ENCODE measurements at regions not wholly inside any gene's neighbourhood (a gene's known extent, or its start where the extent isn't known, plus 50 kb on each side); places are given as distances from the start of the nearest gene placed in this dataset.
"Not testable (repeated sequence)": the region's sequence is repeated elsewhere in the genome, so short reads cannot be mapped to it uniquely, and the experiment has no call there.

- Mint-ChIP-seq H3K27me3 (peaks cover 17% of the 10 kb centered on the region), H3K27ac (no peak overlapping the region), H3K36me3 (ENCODE audit: low read depth) (no peaks in the 10 kb centered on the region), H3K4me1 (ENCODE audit: low read depth) (no peaks in the 10 kb centered on the region), H3K9me3 (no peaks in the 10 kb centered on the region), H3K4me3 (no peak overlapping the region)
- ATAC-seq (ENCODE audit: poor library complexity) (no peak), DNase-seq (no peak)
- Histone ChIP-seq H3K9me3 (ENCODE audit: control insufficient read depth in 1 of 2, insufficient read depth in 1 of 2, low read length in 2 of 2) (peaks cover 0 to 10% of the 10 kb centered on the region in 2 experiments), H3K36me3 (ENCODE audit: insufficient read depth, low read length) (no peaks in the 10 kb centered on the region), H3K4me3 (ENCODE audit: low read length) (no peak overlapping the region), H3K4me1 (ENCODE audit: insufficient read depth, low read length) (no peaks in the 10 kb centered on the region), H3K27ac (ENCODE audit: low read depth in 1 of 2, low read length in 2 of 2) (no peak overlapping the region), H3K27me3 (ENCODE audit: control insufficient read depth in 1 of 2, insufficient read depth in 2 of 2, low read length in 2 of 2) (peaks cover 9 to 11% of the 10 kb centered on the region in 2 experiments)
- POLR2A ChIA-PET = no interaction called here
- TF ChIP-seq, protein P1, sequence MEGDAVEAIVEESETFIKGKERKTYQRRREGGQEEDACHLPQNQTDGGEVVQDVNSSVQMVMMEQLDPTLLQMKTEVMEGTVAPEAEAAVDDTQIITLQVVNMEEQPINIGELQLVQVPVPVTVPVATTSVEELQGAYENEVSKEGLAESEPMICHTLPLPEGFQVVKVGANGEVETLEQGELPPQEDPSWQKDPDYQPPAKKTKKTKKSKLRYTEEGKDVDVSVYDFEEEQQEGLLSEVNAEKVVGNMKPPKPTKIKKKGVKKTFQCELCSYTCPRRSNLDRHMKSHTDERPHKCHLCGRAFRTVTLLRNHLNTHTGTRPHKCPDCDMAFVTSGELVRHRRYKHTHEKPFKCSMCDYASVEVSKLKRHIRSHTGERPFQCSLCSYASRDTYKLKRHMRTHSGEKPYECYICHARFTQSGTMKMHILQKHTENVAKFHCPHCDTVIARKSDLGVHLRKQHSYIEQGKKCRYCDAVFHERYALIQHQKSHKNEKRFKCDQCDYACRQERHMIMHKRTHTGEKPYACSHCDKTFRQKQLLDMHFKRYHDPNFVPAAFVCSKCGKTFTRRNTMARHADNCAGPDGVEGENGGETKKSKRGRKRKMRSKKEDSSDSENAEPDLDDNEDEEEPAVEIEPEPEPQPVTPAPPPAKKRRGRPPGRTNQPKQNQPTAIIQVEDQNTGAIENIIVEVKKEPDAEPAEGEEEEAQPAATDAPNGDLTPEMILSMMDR (IDR thresholded peaks at IDR 0.05) = no peak
- CTCF ChIA-PET = no interaction called here
- intact Hi-C loops (cut with DNase I, micrococcal nuclease) = no loop called here
Measured at GRCh38 chr2:131641414-131642206, 113.9 kb downstream of the CCDC74A start.

DNA sequence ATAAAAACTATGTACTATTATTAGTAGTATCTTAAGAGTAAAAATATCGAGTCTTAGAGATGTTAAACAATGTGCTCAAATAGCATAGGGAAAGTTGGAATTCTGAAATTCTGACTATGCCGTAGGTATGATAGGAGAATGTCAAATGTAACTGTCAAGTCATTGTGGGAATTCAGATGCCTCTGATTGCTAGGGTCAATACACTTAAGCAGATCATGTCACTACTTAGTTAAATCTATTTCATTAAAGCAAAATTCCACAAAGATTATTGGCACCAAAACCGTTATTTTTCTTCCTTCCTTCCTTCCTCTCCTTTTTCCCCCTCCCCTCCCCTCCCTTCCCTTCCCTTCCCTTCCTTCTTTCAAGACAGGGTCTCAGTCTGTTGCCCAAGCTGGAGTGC lies 115.5 kb downstream of the CCDC74A start:
- ATAC-seq (ENCODE audit: poor library complexity); H3K9me3 ChIP-seq (ENCODE audit: control insufficient read depth in 1 of 2, insufficient read depth in 1 of 2, low read length in 2 of 2); intact Hi-C loops (cut with DNase I, micrococcal nuclease); H3K4me3 Mint-ChIP-seq; H3K4me1 Mint-ChIP-seq (ENCODE audit: low read depth); CTCF ChIA-PET; H3K4me1 ChIP-seq (ENCODE audit: insufficient read depth, low read length); H3K36me3 Mint-ChIP-seq (ENCODE audit: low read depth); H3K27ac ChIP-seq (ENCODE audit: low read depth in 1 of 2, low read length in 2 of 2); POLR2A ChIA-PET; H3K4me3 ChIP-seq (ENCODE audit: low read length); H3K36me3 ChIP-seq (ENCODE audit: insufficient read depth, low read length); H3K27ac Mint-ChIP-seq; H3K9me3 Mint-ChIP-seq; DNase-seq: not testable (repeated sequence)
- peaks cover 16 to 20% of the 10 kb centered on the region in 2 experiments for H3K27me3 ChIP-seq (ENCODE audit: control insufficient read depth in 1 of 2, insufficient read depth in 2 of 2, low read length in 2 of 2)
- H3K27me3 Mint-ChIP-seq = peaks cover 24% of the 10 kb centered on the region

DNA sequence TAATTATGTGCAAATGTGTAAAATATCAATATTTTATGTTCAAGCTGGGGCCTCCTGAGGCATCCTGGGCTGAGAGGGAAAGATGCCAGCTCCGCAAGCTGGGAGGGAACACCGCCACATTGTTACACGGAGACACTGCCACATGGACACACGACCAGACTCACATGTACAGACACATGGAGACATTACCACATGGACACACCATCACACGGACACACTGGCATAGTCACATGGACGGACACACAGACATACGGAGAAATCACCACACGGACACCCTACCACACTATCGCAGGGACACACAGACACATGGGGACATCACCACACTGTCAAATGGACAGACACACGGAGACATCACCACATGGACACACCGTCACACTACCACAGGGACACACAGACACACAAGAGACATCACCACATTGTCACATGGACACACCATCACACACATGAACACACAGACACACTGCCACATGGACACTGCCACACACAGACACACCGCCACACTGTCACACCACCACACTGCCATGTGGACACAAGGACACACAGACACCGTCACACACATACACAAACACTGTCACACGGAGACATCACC lies 117.6 kb downstream of the CCDC74A start:
- Histone ChIP-seq H3K4me1 (ENCODE audit: insufficient read depth, low read length) (no peaks in the 10 kb centered on the region), H3K36me3 (ENCODE audit: insufficient read depth, low read length) (no peaks in the 10 kb centered on the region), H3K4me3 (ENCODE audit: low read length) (no peak overlapping the region), H3K27ac (ENCODE audit: low read depth in 1 of 2, low read length in 2 of 2) (no peak overlapping the region), H3K27me3 (ENCODE audit: control insufficient read depth in 1 of 2, insufficient read depth in 2 of 2, low read length in 2 of 2) (peaks cover 16 to 22% of the 10 kb centered on the region in 2 experiments), H3K9me3 (ENCODE audit: control insufficient read depth in 1 of 2, insufficient read depth in 1 of 2, low read length in 2 of 2) (peaks cover 0 to 10% of the 10 kb centered on the region in 2 experiments)
- ChIA-PET POLR2A (no interaction called here), CTCF (no interaction called here)
- ATAC-seq (ENCODE audit: poor library complexity) (no peak), DNase-seq (no peak)
- peaks cover 36% of the 10 kb centered on the region for H3K27me3 Mint-ChIP-seq
- TF ChIP-seq, protein P1 (IDR thresholded peaks at IDR 0.05) = no peak
- no peaks in the 10 kb centered on the region for H3K4me1 Mint-ChIP-seq (ENCODE audit: low read depth)
- H3K4me3 Mint-ChIP-seq = no peak overlapping the region
- H3K36me3 Mint-ChIP-seq (ENCODE audit: low read depth) = no peaks in the 10 kb centered on the region
- intact Hi-C loops (cut with DNase I, micrococcal nuclease) = no loop called here
- no peak overlapping the region for H3K27ac Mint-ChIP-seq
- H3K9me3 Mint-ChIP-seq = no peaks in the 10 kb centered on the region

DNA sequence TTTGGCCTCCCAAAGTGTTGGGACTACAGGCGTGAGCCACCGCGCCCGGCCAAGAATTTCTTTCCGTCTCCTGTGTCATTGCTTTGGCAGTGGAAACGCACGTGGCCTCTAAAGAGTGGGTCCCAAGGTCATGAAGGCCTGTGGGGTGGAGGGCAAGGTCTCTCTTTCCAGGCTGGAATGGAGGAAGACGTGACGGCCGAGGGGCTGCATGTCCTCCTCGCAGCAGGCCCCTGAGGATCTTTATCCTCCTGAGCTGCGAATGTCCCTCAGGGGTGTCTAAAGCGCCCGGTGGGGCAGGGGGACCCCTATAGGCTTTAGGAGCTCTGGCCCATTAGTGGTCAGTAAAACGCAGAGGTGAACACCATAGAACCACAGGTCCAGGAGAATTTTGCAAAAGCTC lies 118.5 kb downstream of the CCDC74A start:
- H3K4me1 ChIP-seq (ENCODE audit: insufficient read depth, low read length); H3K36me3 Mint-ChIP-seq (ENCODE audit: low read depth); H3K36me3 ChIP-seq (ENCODE audit: insufficient read depth, low read length); POLR2A ChIA-PET; H3K27ac ChIP-seq (ENCODE audit: low read depth in 1 of 2, low read length in 2 of 2); ATAC-seq (ENCODE audit: poor library complexity); H3K9me3 ChIP-seq (ENCODE audit: control insufficient read depth in 1 of 2, insufficient read depth in 1 of 2, low read length in 2 of 2); H3K4me3 ChIP-seq (ENCODE audit: low read length); intact Hi-C loops (cut with DNase I, micrococcal nuclease); DNase-seq; CTCF ChIA-PET; H3K9me3 Mint-ChIP-seq; H3K27ac Mint-ChIP-seq; H3K4me3 Mint-ChIP-seq; H3K4me1 Mint-ChIP-seq (ENCODE audit: low read depth): not testable (repeated sequence)
- H3K27me3 Mint-ChIP-seq = peaks cover 41% of the 10 kb centered on the region
- H3K27me3 ChIP-seq (ENCODE audit: control insufficient read depth in 1 of 2, insufficient read depth in 2 of 2, low read length in 2 of 2) = peaks cover 16 to 22% of the 10 kb centered on the region in 2 experiments

All from CD4-positive, alpha-beta T cell (primary cell).